Neural cell (in vitro differentiated cells): ENCODE measurements at regions not wholly inside any gene's neighbourhood (a gene's known extent, or its start where the extent isn't known, plus 50 kb on each side); places are given as distances from the start of the nearest gene placed in this dataset.

Source experiments
- H2AFZ ChIP-seq: fragments of 200-600, 300-800 bp; sonication (generic), shearing (Covaris generic); 2 replicates; pipeline ENCODE4 v1.6.0; 2014; ENCODE audit warnings: low read depth, mild to moderate bottlenecking, antibody characterized with exemption, low read length, moderate library complexity
- H3F3A ChIP-seq: fragments of 200-600 bp; shearing (Covaris generic); 2 replicates; pipeline ENCODE4 v1.6.1; 2016; ENCODE audit warnings: mild to moderate bottlenecking, moderate library complexity, mixed read lengths, antibody characterized with exemption, low read length; ENCODE audit not compliant: insufficient read depth, poor library complexity, severe bottlenecking
- H3K27ac ChIP-seq: fragments of 200-600, 300-800 bp; sonication (generic), shearing (Covaris generic); 2 replicates; pipeline ENCODE4 v1.5.1; 2014; ENCODE audit warnings: mild to moderate bottlenecking, low read length, moderate library complexity
- H3K27me3 ChIP-seq: fragments of 300-800, 200-600 bp; sonication (generic), shearing (Covaris generic); 2 replicates; pipeline ENCODE4 v1.6.0; 2014; ENCODE audit warnings: mild to moderate bottlenecking, low read depth, low read length, moderate library complexity; ENCODE audit not compliant: insufficient read depth
- H3K36me3 ChIP-seq: fragments of 300-800, 200-600 bp; sonication (generic), shearing (Covaris generic); 2 replicates; pipeline ENCODE4 v1.5.1; 2014; ENCODE audit warnings: mild to moderate bottlenecking, antibody characterized with exemption, low read length, moderate library complexity; ENCODE audit not compliant: insufficient read depth
- H3K4me2 ChIP-seq: fragments of 300-800, 200-600 bp; sonication (generic), shearing (Covaris generic); 2 replicates; pipeline ENCODE4 v1.6.0; 2014; ENCODE audit warnings: mild to moderate bottlenecking, low read length
- H3K4me3 ChIP-seq: fragments of 300-800, 200-600 bp; sonication (generic), shearing (Covaris generic); 2 replicates; pipeline ENCODE4 v1.5.1; 2014; ENCODE audit warnings: mild to moderate bottlenecking, low read length, moderate library complexity
- H3K79me2 ChIP-seq: fragments of 200-600 bp; shearing (Covaris generic); replicated peaks from 2 replicates; pipeline ENCODE4 v1.6.0; 2014; ENCODE audit warnings: mild to moderate bottlenecking, low read length, moderate library complexity; ENCODE audit not compliant: insufficient read depth
- H3K9ac ChIP-seq: fragments of 300-800, 200-600 bp; sonication (generic), shearing (Covaris generic); 2 replicates; pipeline ENCODE4 v1.6.1; 2016; ENCODE audit warnings: mild to moderate bottlenecking, low read length, mixed read lengths
- H3K9me2 ChIP-seq: fragments of 200-600 bp; shearing (Covaris generic); 2 replicates; pipeline ENCODE4 v1.6.1; 2016; ENCODE audit warnings: mild to moderate bottlenecking, low read length, mixed read lengths; ENCODE audit not compliant: insufficient read depth
- H3K9me3 ChIP-seq: fragments of 200-600, 300-800 bp; sonication (generic), shearing (Covaris generic); 2 replicates; pipeline ENCODE4 v1.6.1; 2016; ENCODE audit warnings: mild to moderate bottlenecking, mixed run types, low read length, moderate library complexity, mixed read lengths
- H4K20me1 ChIP-seq: fragments of 200-600 bp; shearing (Covaris generic); 2 replicates; pipeline ENCODE4 v1.6.1; 2016; ENCODE audit warnings: mild to moderate bottlenecking, mixed run types; ENCODE audit not compliant: insufficient read depth
- EP300 ChIP-seq: fragments of 450-650 bp; conservative IDR thresholded peaks from 2 replicates; pipeline ENCODE4 v1.6.1; 2014; ENCODE audit warnings: antibody characterized with exemption, mild to moderate bottlenecking, moderate library complexity; ENCODE audit not compliant: poor library complexity, severe bottlenecking
- EZH2 ChIP-seq: fragments of 200-600, 300-800 bp; shearing (Covaris generic), sonication (generic); IDR thresholded peaks from 2 replicates; pipeline ENCODE4 v1.6.1; 2014; ENCODE audit warnings: antibody characterized with exemption, low read length, borderline replicate concordance, mild to moderate bottlenecking; ENCODE audit not compliant: insufficient read depth, poor library complexity, severe bottlenecking
- MXI1 ChIP-seq: fragments of 450-650 bp; conservative IDR thresholded peaks from 2 replicates; pipeline ENCODE4 v1.6.1; 2014; ENCODE audit warnings: antibody characterized with exemption, mild to moderate bottlenecking; ENCODE audit not compliant: poor library complexity, severe bottlenecking
- POLR2AphosphoS5 ChIP-seq: IDR thresholded peaks from 2 replicates; pipeline ENCODE4 v1.6.1; 2012
- RAD21 ChIP-seq: fragments of 450-650 bp; conservative IDR thresholded peaks from 2 replicates; pipeline ENCODE4 v1.6.1; 2014; ENCODE audit warnings: antibody characterized with exemption, mild to moderate bottlenecking, moderate library complexity
- SMC3 ChIP-seq: fragments of 450-650 bp; conservative IDR thresholded peaks from 2 replicates; pipeline ENCODE4 v1.6.1; 2014; ENCODE audit warnings: antibody characterized with exemption, mild to moderate bottlenecking, moderate library complexity; ENCODE audit not compliant: poor library complexity
- TAF1 ChIP-seq: IDR thresholded peaks from 2 replicates; pipeline ENCODE4 v1.6.1; 2012; ENCODE audit warnings: low read depth
- TF ChIP-seq, protein P1 (sequence below): IDR thresholded peaks from 2 replicates; pipeline ENCODE4 v1.6.1; 2012; ENCODE audit warnings: borderline replicate concordance
- TF ChIP-seq, protein P2 (sequence below): fragments of 450-650 bp; IDR thresholded peaks from 2 replicates; pipeline ENCODE4 v1.5.1; 2014; ENCODE audit warnings: antibody characterized with exemption, mild to moderate bottlenecking, moderate library complexity; ENCODE audit not compliant: poor library complexity, severe bottlenecking

DNA sequence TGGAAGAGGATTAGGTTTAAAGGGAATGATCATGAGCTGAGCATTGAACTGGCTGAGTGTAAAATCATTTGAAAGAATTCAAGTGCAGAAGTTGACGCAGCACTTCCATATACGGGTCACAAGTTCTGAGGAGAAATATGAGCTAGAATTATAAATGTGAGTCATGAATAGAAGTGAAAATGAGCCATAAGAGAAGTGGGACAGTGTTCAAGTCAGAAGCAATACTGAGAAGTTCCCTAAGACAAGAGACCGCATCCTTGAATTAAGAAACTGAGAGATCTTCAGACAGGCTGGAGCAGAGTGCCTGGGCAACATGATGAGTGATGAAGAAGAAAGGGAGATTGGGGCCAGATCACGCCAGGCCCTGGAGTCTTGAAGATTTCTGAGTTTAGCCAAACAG, 209.7 kb downstream of the TBX18 start:
- no peaks in the 10 kb centered on the region for H3K9me3 ChIP-seq
- H3F3A ChIP-seq: no peaks in the 10 kb centered on the region
- no peaks in the 10 kb centered on the region for H4K20me1 ChIP-seq
- no peak overlapping the region for H3K4me3 ChIP-seq
- no peak overlapping the region for H3K27ac ChIP-seq
- no peaks in the 10 kb centered on the region for H3K9me2 ChIP-seq
- no peak overlapping the region for H3K9ac ChIP-seq
- no peak overlapping the region for H3K4me2 ChIP-seq
- no peaks in the 10 kb centered on the region for H3K27me3 ChIP-seq
- H2AFZ ChIP-seq: no peak overlapping the region
- TF ChIP-seq, protein P1, sequence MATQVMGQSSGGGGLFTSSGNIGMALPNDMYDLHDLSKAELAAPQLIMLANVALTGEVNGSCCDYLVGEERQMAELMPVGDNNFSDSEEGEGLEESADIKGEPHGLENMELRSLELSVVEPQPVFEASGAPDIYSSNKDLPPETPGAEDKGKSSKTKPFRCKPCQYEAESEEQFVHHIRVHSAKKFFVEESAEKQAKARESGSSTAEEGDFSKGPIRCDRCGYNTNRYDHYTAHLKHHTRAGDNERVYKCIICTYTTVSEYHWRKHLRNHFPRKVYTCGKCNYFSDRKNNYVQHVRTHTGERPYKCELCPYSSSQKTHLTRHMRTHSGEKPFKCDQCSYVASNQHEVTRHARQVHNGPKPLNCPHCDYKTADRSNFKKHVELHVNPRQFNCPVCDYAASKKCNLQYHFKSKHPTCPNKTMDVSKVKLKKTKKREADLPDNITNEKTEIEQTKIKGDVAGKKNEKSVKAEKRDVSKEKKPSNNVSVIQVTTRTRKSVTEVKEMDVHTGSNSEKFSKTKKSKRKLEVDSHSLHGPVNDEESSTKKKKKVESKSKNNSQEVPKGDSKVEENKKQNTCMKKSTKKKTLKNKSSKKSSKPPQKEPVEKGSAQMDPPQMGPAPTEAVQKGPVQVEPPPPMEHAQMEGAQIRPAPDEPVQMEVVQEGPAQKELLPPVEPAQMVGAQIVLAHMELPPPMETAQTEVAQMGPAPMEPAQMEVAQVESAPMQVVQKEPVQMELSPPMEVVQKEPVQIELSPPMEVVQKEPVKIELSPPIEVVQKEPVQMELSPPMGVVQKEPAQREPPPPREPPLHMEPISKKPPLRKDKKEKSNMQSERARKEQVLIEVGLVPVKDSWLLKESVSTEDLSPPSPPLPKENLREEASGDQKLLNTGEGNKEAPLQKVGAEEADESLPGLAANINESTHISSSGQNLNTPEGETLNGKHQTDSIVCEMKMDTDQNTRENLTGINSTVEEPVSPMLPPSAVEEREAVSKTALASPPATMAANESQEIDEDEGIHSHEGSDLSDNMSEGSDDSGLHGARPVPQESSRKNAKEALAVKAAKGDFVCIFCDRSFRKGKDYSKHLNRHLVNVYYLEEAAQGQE: no peak
- TF ChIP-seq MXI1 (no peak), SMC3 (no peak), TAF1 (no peak), EZH2 (no peak), RAD21 (no peak), EP300 (no peak), POLR2AphosphoS5 (no peak)
- TF ChIP-seq, protein P2, sequence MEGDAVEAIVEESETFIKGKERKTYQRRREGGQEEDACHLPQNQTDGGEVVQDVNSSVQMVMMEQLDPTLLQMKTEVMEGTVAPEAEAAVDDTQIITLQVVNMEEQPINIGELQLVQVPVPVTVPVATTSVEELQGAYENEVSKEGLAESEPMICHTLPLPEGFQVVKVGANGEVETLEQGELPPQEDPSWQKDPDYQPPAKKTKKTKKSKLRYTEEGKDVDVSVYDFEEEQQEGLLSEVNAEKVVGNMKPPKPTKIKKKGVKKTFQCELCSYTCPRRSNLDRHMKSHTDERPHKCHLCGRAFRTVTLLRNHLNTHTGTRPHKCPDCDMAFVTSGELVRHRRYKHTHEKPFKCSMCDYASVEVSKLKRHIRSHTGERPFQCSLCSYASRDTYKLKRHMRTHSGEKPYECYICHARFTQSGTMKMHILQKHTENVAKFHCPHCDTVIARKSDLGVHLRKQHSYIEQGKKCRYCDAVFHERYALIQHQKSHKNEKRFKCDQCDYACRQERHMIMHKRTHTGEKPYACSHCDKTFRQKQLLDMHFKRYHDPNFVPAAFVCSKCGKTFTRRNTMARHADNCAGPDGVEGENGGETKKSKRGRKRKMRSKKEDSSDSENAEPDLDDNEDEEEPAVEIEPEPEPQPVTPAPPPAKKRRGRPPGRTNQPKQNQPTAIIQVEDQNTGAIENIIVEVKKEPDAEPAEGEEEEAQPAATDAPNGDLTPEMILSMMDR: no peak
- H3K36me3 ChIP-seq: no peaks in the 10 kb centered on the region
- no peaks in the 10 kb centered on the region for H3K79me2 ChIP-seq

DNA sequence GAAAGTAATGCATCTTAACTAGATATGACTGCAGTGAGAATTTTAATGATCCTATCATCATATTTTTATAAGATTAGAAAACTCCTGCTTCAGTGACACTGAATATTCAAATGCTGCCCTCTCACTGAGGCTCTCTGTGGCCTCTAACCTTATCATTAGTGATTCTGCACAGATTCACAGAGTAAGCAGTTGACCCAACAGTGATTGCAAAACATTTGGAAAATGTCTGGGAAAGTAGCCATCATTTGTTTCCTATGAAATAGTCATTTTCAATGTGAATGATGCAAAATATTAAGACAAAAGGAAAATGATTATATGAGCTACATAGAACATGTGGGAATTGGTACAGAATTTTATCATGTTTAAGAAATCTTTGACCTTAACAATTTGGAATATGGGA, 210.3 kb downstream of the TBX18 start:
- no peaks in the 10 kb centered on the region for H3K27me3 ChIP-seq
- H3K27ac ChIP-seq: no peak overlapping the region
- TF ChIP-seq RAD21 (no peak), TAF1 (no peak), POLR2AphosphoS5 (no peak), SMC3 (no peak), MXI1 (no peak), EZH2 (no peak), EP300 (no peak)
- TF ChIP-seq, protein P2: no peak
- TF ChIP-seq, protein P1: no peak
- H3K4me2 ChIP-seq: no peak overlapping the region
- no peaks in the 10 kb centered on the region for H3F3A ChIP-seq
- H3K79me2 ChIP-seq: no peaks in the 10 kb centered on the region
- no peaks in the 10 kb centered on the region for H3K9me3 ChIP-seq
- H2AFZ ChIP-seq: no peak overlapping the region
- no peaks in the 10 kb centered on the region for H4K20me1 ChIP-seq
- no peak overlapping the region for H3K9ac ChIP-seq
- no peaks in the 10 kb centered on the region for H3K36me3 ChIP-seq
- H3K9me2 ChIP-seq: no peaks in the 10 kb centered on the region
- no peak overlapping the region for H3K4me3 ChIP-seq
